ENCODE measurements at regions not wholly inside any gene's neighbourhood (a gene's known extent, or its start where the extent isn't known, plus 50 kb on each side); places are given as distances from the start of the nearest gene placed in this dataset.

DNA sequence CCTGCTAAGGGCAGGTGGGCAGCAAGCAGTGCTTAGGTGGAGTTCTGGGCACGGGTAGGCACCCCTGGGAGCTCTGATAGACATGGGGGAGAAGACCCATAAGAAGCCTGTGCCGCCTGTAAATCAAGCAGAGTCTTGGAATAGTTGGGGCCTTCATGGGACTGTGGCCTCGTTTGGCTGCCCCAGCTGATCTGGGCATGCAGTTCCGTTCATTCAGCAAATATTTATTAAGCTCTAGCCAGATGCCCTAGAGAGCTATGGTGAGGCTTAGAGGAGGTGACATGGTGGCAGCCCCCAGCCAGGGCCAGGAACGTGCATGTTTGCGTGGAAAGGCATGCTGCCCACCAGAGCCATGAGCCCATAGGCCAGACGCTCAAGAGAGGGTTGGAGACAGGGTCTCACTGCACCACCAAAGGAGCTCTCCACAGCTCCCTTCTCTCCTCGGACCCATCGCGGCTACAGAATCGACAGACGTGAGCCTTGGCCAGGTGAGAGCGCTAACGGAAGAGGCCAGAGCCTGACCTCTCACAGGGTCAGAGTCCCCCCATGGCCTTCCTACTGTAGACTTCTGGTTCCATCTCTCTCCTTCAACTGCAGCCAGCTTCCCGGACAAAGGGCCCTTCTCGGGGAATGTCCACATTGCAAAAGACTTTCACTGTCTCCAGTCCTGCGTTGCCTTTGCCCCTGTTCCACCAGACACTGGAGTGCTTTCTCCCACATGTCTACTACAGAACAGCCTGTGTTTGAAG, 135.7 kb downstream of the INHBB start:
- peak; percentile 89 for FAIRE-seq
- CTCF ChIA-PET (ENCODE audit: low intra/inter-chr PET ratio, low total read pairs): no interaction called here
- peak overlapping the region; percentile 69 for H3K4me2 ChIP-seq (ENCODE audit: low read depth, low read length)
- peak overlapping the region in 1 of 3 experiments; percentile 38; a peak in 1 of 6 replicates for H3K4me3 ChIP-seq (replicated peaks in 1 of 3; ENCODE audit: insufficient read depth in 1 of 3, low read depth in 2 of 3, low read length in 3 of 3)
- H3K9me3 ChIP-seq (ENCODE audit: low read length): no peaks in the 10 kb centered on the region
- no peaks in the 10 kb centered on the region for H3K79me2 ChIP-seq (ENCODE audit: insufficient read depth, low read length)
- H3K36me3 ChIP-seq (replicated peaks in 1 of 2; ENCODE audit: control insufficient read depth in 1 of 2, insufficient read depth in 2 of 2, low read length in 2 of 2): no peaks in the 10 kb centered on the region
- 17% methylated on average over 16 of the region's 17 CpGs for WGBS (ENCODE audit: low lambda C conversion rate)
- peak; percentile 59 for DNase-seq (ENCODE audit: low spot score)
- no TSS peak for BruUV-seq (replicated peaks)
- no peak overlapping the region for H3K9ac ChIP-seq (ENCODE audit: insufficient read depth, low read depth, low read length)
- H3K27me3 ChIP-seq (ENCODE audit: control insufficient read depth in 1 of 2, insufficient read depth in 2 of 2, low read length in 2 of 2): no peaks in the 10 kb centered on the region
- H3K4me1 ChIP-seq (ENCODE audit: insufficient read depth, low read length): peaks cover 49% of the 10 kb centered on the region
- no peaks in the 10 kb centered on the region for H4K20me1 ChIP-seq (ENCODE audit: insufficient read depth, low read length)
- peak; percentile 62 for ATAC-seq
- in situ Hi-C loops (cut with HindIII; ENCODE audit: extremely low pct_ligation_motif_present, low pct_unique_long_range_greater_than_20kb): no loop called here
- no peak overlapping the region for H3K27ac ChIP-seq (ENCODE audit: extremely low read length, insufficient read depth, low read length)
- no peak overlapping the region for H2AFZ ChIP-seq (ENCODE audit: low read length)
- intact Hi-C loops (cut with micrococcal nuclease; ENCODE audit: unreplicated experiment): no loop called here
- POLR2A ChIA-PET: interaction anchor here (0.9 to 6.5 kb wide), 11 partner anchors 8 to 72 kb away, joined by 3 to 159 read pairs (median 5); no protein-coding TSS in a partner anchor
- TF ChIP-seq, protein P1, sequence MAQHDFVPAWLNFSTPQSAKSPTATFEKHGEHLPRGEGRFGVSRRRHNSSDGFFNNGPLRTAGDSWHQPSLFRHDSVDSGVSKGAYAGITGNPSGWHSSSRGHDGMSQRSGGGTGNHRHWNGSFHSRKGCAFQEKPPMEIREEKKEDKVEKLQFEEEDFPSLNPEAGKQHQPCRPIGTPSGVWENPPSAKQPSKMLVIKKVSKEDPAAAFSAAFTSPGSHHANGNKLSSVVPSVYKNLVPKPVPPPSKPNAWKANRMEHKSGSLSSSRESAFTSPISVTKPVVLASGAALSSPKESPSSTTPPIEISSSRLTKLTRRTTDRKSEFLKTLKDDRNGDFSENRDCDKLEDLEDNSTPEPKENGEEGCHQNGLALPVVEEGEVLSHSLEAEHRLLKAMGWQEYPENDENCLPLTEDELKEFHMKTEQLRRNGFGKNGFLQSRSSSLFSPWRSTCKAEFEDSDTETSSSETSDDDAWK (CRISPR knock-in tag; IDR thresholded peaks at IDR 0.05): no peak
- TF ChIP-seq ZNF292 (CRISPR knock-in tag; IDR thresholded peaks at IDR 0.05; ENCODE audit: borderline replicate concordance, low read depth) (peak; percentile 63), ZNF616 (CRISPR knock-in tag; IDR thresholded peaks at IDR 0.05; ENCODE audit: low read depth) (no peak), CENPX (CRISPR knock-in tag; IDR thresholded peaks at IDR 0.05) (no peak), ZNF598 (CRISPR knock-in tag; IDR thresholded peaks at IDR 0.05; ENCODE audit: borderline replicate concordance) (0 out of 2 replicates have a peak, but pooled peaks have one; percentile 42), JUN (CRISPR knock-in tag; IDR thresholded peaks at IDR 0.05) (no peak), ZNF720 (CRISPR knock-in tag; IDR thresholded peaks at IDR 0.05) (no peak), IRF2 (CRISPR knock-in tag; IDR thresholded peaks at IDR 0.05) (no peak), FOXP1 (IDR thresholded peaks at IDR 0.05) (no peak), FOXP1 (CRISPR knock-in tag; IDR thresholded peaks at IDR 0.05) (no peak), ZNF263 (CRISPR knock-in tag; IDR thresholded peaks at IDR 0.05) (no peak; the same call in 1 of the 2 replicates), RORA (CRISPR knock-in tag; IDR thresholded peaks at IDR 0.05) (no peak), NFYB (CRISPR knock-in tag; IDR thresholded peaks at IDR 0.05) (no peak), MIXL1 (CRISPR knock-in tag; IDR thresholded peaks at IDR 0.05) (no peak), PRPF4 (IDR thresholded peaks at IDR 0.05; ENCODE audit: low read depth, low read length, poor library complexity, severe bottlenecking) (no peak), ZNF337 (CRISPR knock-in tag; IDR thresholded peaks at IDR 0.05; ENCODE audit: borderline replicate concordance, low read depth) (no peak), IKZF4 (CRISPR knock-in tag; IDR thresholded peaks at IDR 0.05; ENCODE audit: borderline replicate concordance, low read depth, not compliant biosample characterization) (no peak), ZNF33A (CRISPR knock-in tag; IDR thresholded peaks at IDR 0.05; ENCODE audit: borderline replicate concordance) (no peak)
- TF ChIP-seq, protein P2, sequence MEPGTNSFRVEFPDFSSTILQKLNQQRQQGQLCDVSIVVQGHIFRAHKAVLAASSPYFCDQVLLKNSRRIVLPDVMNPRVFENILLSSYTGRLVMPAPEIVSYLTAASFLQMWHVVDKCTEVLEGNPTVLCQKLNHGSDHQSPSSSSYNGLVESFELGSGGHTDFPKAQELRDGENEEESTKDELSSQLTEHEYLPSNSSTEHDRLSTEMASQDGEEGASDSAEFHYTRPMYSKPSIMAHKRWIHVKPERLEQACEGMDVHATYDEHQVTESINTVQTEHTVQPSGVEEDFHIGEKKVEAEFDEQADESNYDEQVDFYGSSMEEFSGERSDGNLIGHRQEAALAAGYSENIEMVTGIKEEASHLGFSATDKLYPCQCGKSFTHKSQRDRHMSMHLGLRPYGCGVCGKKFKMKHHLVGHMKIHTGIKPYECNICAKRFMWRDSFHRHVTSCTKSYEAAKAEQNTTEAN (CRISPR knock-in tag; conservative IDR thresholded peaks at IDR 0.05): peak; percentile 62; the same call in 1 of the 2 replicates
- TF ChIP-seq, protein P3, sequence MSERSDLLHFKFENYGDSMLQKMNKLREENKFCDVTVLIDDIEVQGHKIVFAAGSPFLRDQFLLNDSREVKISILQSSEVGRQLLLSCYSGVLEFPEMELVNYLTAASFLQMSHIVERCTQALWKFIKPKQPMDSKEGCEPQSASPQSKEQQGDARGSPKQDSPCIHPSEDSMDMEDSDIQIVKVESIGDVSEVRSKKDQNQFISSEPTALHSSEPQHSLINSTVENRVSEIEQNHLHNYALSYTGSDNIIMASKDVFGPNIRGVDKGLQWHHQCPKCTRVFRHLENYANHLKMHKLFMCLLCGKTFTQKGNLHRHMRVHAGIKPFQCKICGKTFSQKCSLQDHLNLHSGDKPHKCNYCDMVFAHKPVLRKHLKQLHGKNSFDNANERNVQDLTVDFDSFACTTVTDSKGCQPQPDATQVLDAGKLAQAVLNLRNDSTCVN (CRISPR knock-in tag; IDR thresholded peaks at IDR 0.05; ENCODE audit: borderline replicate concordance): no peak
- TF ChIP-seq, protein P4, sequence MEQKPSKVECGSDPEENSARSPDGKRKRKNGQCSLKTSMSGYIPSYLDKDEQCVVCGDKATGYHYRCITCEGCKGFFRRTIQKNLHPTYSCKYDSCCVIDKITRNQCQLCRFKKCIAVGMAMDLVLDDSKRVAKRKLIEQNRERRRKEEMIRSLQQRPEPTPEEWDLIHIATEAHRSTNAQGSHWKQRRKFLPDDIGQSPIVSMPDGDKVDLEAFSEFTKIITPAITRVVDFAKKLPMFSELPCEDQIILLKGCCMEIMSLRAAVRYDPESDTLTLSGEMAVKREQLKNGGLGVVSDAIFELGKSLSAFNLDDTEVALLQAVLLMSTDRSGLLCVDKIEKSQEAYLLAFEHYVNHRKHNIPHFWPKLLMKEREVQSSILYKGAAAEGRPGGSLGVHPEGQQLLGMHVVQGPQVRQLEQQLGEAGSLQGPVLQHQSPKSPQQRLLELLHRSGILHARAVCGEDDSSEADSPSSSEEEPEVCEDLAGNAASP (CRISPR knock-in tag; IDR thresholded peaks at IDR 0.05; ENCODE audit: borderline replicate concordance): peak; percentile 82; the same call in 1 of the 2 replicates
